ENCODE measurements at regions not wholly inside any gene's neighbourhood (a gene's known extent, or its start where the extent isn't known, plus 50 kb on each side); places are given as distances from the start of the nearest gene placed in this dataset.

GRCh38 chr4:125784741-125785140 is 470.0 kb downstream of the FAT4 start:
- TF ChIP-seq, protein P1, sequence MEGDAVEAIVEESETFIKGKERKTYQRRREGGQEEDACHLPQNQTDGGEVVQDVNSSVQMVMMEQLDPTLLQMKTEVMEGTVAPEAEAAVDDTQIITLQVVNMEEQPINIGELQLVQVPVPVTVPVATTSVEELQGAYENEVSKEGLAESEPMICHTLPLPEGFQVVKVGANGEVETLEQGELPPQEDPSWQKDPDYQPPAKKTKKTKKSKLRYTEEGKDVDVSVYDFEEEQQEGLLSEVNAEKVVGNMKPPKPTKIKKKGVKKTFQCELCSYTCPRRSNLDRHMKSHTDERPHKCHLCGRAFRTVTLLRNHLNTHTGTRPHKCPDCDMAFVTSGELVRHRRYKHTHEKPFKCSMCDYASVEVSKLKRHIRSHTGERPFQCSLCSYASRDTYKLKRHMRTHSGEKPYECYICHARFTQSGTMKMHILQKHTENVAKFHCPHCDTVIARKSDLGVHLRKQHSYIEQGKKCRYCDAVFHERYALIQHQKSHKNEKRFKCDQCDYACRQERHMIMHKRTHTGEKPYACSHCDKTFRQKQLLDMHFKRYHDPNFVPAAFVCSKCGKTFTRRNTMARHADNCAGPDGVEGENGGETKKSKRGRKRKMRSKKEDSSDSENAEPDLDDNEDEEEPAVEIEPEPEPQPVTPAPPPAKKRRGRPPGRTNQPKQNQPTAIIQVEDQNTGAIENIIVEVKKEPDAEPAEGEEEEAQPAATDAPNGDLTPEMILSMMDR (IDR thresholded peaks at IDR 0.05): no peak
- TF ChIP-seq POLR2A (IDR thresholded peaks at IDR 0.05) (no peak), POLR2AphosphoS5 (IDR thresholded peaks at IDR 0.05) (no peak), EP300 (IDR thresholded peaks at IDR 0.05) (no peak)
